HG03378 (cell line): ENCODE measurements at regions not wholly inside any gene's neighbourhood (a gene's known extent, or its start where the extent isn't known, plus 50 kb on each side); places are given as distances from the start of the nearest gene placed in this dataset.

ENCODE experiments used
- ATAC-seq: cut with Tn5 transposase; IDR thresholded peaks from one replicate; pipeline ENCODE4 v1.9.1; 2021; ENCODE audit warnings: mild to moderate bottlenecking, moderate library complexity; ENCODE audit not compliant: unreplicated experiment

DNA sequence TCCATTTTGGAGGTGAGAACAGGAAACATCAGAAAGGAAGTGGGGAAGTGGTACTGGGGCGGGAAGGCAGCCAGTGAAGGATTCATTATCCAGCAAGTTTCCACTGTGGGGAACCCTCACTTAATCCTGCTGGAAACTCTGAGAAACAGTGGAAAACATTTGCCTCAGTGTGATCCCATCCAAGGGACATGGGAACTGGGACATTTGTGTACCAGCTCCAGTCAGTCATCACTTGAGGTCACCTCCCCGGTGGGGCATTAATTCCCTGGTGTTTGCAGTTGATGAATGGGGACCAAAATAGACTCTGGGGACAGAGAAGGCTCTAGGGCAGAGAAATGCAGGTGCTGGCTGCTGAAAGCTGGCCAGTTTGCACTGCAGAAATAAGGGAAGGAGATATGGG lies 599.9 kb downstream of the BUD13 start:
- no peak for ATAC-seq

DNA sequence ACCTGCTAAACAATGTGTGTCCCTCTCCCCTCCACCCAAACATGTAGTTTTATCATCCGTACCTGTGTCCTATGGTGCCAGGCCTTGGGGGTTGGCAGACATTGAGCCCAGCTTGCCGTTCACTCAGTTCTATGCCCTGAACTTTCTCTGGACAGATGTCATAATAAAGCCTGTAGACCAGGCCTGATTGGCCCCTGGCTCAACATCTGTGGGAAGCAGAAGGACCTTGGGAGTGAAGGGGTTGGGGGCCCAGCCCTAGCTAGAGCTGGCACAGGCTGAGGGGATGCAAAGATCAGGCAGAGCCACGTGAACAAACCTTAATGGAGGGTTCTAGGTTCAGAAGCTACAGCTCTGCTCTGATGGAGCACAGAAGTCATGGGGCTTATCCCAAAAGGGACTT lies 600.6 kb downstream of the BUD13 start:
- ATAC-seq: no peak

DNA sequence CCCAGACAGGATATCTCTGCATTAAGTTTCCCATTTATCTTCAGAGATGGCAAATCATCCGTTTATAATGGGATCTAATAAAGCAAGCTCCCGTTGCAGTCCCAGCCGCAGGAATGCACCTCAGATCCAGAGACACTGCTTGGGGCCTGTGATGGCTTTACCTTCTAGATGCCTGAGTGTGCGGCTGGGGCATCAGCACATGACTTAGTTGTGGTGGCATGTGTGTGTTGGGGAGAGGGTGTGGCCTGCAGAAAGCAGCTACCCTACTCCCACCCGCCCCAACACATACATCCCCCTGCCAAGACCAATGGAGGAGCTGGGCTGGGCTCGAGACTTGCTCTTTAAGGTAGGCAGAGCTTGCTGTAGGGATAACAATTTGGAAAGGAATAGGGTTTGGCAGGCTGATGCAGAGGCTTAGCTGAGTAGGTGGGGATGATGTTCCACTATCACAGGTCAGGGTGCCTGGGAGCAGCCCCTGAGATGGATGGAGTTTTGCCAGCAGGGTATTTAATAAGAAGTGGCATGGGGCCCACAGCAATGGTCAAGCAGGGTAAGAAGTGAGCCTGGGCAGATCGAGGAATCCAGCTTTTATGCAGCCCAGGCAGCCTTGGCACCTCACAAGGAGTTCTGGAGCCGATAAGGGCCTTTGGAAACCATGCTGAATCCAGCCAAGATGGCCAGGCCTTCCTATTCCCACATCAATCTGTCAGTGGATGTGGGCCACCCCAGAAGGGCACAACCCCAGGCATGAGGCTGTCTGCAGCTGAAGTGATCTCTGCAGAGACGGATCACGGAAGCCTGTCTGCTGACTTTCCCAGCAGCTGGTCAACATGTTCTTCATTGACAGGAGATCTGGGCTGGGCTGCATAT lies 601.3 kb downstream of the BUD13 start:
- ATAC-seq: no peak

DNA sequence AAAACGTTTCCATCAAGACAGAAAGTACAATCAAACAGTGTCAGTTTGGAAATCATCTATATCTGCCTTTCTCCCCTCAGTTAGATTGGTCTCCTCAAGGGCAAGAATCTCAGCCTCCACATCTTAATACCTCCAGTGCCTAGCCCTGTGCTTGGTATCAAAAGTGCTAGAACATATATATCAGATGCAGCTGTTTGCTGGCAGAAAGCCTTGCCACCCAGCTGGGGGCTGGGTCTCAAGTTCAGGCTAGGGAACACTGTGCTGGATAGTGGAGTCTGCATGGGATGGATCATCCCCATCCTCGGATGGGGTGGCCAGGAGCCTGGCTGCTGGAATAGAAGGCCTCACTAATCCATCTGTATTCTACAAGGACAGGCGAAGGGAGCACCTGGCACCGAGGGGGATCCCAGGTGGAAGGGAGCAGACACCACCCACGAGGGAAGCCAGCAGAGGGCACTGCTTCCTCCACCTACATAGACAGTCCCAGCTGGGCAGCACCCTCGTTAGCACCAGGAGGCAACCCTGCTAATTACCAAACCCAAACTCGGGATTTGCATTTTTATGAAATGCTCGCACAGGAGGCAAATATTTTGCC lies 602.2 kb downstream of the BUD13 start:
- ATAC-seq: no peak

DNA sequence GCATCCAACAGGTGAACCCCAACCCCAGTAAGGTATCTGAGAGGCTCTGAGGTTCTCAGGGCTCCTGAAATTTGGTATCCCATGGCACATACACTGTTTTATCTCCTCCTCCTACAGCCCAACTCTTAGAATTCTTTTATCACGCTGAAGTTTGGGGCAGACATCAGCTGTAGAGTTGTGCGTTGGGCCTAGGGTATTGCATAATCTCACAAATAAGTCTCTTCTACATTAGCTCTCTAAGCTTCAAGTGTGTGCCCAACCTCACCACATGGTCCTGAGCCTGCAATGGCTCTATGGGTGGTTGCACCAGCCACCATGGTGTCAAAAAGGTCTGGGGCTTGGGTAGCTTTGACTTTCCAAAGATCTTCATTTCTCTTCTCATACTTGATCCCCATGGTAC lies 603.0 kb downstream of the BUD13 start:
- ATAC-seq: no peak

DNA sequence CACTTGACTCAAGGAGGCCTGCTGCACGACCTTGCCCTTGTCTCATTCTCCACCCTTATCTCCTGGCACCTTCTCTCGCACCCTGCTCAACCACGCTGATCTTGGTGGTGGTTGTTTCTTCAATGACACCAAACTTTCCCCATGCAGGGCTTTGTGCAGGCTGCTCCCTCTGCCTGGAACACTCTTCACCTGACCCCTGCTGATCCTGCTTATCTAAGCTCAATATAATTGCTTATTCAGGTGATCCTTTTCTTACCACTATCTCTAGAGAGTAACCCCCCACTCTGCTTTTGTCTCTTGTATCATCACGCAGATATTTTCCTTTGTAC lies 604.4 kb downstream of the BUD13 start:
- ATAC-seq: no peak

DNA sequence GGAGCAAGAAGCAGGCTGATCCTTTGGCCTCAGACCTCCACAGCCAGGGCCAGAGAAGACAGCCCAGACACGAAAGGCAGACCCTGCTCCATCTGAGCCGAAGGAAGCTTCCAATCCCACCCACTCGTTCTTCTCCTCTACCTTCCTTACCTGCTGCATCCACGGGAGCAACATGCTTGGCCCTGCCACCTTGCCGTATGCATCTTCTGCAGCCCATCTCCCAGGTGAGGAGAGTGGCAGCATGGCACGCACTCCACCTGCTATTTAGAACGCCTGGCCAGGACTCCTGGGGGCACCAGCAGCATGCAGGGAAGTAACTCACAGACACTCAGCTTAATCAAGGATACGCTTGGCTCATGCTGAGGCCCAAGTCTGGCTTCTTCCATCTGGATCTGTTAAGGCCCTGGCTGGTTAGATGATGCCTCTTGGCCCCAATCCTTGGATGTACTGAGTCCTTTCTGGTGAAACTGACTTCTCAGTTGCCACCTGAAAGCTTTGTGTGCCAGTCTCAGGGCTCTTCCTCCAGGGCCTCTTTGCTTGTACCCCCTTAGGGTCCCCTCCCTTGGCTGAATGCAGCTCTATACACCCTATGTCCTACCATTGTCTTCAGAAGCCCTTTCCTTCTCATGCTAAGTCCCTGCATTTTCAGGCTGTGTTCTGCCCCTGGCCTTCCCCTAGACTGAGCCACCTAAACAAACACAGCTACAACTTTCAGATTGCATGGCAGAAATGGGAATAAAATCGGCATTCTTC lies 604.9 kb downstream of the BUD13 start:
- ATAC-seq: no peak

DNA sequence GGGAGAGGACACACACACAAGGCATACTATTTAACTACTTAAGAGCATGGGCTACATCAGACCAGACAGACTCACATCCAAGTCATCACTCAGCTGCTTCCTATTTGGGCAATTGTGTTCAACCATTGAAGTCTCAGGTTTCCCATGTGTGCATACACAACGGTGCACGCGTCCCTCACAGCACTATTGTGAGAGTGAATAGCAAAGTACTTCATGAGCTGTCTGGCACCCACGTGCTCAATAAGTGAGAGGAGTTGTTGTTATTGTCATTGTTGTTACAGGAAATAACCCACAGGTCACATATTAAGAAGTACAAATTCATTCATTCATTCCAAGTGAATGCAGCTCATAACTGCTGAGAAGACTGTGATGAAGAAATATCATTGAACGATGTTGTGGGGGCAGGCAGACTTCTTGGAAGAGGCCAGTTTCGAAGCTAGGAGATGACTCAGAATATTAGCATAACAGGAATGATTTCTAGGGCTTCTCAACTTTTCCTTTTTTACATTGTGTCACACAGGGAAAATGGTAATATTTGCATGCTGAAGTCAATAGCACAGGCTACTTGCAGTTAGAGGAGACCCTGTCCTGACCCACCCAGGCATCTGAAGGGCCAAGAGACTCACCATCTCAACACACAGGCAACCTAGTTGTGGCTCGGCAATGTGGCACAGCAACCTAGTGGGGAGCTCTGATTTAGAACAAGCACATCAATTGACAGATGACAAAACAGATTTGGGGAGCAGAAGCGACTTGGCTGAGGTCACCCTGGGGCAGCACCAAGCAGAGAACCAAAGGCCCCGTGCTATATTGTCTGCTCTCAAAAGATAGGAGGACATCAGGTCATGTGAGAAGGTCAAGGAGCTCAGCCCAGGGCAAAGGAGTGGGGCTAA lies 606.0 kb downstream of the BUD13 start:
- no peak for ATAC-seq

DNA sequence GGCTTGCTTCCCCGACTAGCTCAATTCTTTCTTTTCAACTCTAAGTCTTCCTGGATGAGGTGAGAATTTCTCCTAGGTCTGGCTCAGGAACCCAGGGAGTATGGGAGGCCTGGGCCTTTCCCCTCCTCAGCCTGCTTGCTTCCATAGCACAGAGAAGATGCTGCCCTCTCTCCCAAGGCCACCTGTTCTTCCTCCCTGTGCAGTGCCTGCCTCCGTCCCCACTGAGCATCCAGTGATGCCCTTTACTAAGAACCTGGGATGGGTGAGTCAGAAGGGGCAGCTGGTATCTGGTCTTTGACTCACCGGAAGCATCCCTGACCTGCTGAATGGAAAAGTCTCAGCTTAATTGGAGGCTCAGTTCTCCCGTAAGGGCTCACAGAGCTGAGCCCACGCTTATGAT lies 607.9 kb downstream of the BUD13 start:
- no peak for ATAC-seq

DNA sequence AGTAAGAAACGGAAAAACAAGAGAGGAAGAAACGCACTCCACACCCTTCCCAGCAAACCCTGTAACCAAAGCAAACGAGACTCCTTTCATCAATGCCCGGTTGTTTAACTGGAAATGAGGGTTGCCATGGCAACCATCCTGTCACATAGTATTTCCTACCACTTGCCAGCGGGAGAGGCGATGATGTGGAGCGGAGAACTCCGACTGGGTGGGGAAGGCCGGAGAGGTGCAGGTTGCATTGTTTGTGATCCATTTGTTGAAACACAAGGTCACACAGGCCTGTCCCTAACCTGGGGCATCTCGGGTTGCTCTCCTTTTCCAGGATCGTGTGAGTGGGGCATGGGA lies 609.9 kb downstream of the BUD13 start:
- no peak for ATAC-seq

DNA sequence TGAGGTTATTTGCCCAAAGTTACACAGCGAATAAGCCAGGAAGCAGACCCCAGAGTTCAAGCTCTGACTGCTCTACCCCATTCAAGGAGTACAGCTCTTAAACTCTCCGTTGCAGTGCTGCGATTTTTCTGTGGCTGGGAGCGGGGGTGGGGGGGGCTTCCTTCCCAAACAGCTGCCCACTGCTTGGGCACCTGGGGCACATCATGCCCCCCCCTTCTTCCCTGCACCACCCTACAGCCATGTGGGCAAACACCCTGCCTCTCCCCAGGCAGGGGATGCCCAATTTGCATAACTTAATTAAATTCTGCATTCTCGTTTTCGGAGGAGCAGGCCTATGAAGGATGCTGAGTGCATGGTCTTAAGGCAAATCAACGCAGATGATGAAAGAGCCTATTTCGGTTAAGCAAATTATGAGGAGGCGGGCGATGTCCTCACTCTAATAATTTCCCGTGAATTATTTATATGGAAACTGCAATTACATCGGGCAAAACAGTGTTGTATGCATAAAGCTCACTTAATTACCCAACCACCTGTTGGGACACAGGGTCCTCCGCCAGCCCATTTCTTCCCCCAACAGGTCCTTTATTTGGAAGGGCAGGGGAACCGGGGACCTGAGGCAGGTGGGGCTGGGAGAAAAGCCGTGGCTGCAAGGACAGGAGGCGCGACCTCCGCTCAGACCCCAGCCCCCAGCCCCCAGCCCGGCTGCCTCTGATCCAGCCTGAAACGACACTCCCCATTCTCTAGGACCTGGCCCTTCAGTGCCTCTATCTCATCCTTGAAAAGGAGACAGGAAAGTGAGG lies 610.5 kb downstream of the BUD13 start:
- ATAC-seq: no peak

DNA sequence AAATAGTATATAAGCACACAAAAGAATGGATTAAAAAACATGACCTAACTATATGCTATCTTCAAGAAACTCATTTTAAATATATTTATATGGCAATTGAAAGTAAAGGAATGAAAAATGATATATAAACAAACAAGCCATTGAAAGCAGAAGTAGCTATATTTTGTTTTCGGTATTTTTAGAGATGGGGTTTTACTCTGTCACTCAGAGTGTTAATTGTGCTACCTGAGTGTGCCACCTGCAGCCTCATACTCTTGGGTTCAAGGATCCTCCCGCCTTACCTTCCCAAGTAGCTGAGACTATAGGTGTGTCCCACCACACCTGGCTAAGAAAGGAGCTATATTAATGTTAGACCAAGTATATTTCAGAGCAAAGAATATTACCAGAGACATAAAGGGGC lies 624.1 kb downstream of the BUD13 start:
- no peak for ATAC-seq

DNA sequence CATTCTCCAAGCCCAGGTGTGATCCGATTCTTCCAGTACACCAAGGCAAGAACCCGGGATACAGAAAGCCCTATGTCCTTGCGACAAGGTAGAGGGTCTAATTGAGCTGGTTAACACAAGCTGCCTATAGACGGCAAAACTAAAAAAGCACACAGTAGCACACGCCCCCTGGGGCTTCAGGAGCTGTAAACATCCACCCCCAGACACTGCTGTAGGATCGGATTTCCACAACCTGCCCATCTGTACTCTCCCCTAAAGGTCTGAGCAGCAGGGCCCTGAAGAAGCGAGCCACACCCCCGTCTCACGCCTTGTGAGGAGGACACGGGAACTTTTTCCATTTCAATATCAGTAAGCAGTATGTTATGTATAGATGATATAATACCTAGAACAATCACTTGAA lies 624.7 kb downstream of the BUD13 start:
- no peak for ATAC-seq

DNA sequence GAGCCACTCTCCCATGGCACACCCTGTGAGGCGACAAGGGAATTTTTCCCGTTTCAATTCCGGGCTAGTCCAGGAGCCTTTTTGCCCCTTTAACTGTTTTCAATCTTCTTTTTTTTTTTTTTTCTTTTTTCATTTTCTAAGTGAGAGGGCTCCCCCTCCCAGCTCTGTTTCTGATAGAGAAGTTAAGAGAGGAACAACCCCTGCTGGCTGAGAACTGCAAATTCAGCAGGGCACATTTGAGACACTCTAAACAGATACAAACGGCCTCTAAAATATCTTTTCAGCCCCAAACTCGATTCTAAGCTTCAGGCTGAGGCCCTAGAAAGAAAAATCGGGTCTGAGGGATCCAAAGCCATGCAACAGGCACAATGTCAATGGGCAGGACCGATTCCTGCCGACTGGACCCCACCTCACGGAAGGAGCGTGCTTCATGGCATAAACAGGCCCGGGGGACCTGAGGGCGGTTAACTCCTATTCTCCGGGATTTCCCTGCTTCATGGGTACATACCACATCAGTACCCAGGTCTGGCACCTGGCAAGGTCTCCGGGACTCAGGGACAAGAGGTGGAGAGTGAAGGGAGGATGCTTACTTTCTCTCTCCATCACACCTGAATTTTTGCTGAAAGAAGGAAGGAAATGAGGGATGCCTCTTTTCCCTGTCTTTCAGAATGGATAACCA lies 627.5 kb downstream of the BUD13 start:
- ATAC-seq: no peak

DNA sequence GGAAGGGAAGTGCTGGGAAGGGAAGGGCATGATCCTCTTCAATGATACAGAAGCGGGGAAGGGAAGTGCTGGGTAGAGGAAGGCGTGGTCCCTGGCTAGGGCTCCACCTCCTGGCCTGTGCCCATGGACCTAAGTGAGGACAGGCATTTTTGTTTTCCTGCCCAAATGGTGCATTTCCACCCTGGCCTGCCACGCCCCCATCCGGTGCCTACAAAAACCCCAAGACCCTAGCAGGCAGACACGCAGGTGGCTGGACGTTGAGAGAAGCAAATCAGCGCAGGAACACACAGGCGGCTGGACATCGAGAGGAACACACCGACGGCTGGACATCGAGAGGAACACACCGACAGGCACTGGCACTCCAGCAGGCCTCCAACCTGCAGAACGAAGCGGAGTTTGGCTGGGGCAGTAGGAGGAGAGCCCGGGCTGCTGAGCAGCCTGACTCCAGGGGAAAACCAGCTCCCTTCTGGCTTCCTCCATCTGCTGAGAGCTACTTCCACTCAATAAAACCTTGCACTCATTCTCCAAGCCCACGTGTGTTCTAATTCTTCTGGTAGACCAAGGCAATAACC lies 628.3 kb downstream of the BUD13 start:
- ATAC-seq: no peak

DNA sequence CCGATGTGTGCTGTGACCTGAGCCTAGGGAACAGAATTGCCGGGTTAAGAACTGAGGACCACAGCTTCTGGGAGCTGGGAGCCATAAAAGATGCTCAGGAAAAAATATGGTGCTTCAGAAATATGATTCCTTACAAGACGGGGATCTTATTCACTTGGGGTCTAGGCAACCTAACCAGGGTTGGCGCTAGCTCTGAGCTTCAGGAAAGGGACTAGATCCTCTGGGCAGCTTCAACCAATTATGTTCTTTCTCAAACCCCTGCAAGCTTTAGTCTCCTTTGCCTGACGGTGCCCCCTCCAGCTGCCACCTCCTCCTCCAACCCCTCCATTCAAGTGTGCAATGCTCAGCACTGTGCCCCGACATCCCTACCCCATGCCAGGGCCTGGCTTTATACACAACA lies 634.1 kb upstream of the CADM1 start:
- no peak for ATAC-seq

DNA sequence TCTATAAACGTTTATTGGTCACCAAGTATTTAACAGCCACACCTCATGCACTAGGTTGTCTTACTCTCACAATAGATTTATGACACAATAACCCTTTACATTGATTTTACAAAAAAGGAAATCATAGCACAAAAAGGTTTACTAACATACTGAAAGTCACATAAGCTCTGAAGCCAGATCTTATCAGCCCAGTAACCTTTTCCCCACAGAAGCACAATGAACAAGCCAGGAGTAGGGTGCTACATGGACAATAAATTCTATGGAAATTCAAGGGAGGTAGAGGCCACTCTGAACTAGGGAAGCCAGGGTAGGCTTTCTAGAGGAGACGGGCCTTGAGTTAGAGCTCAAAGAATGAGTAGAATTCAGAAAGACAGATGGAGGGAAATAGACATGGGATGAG lies 633.5 kb upstream of the CADM1 start:
- no peak for ATAC-seq

DNA sequence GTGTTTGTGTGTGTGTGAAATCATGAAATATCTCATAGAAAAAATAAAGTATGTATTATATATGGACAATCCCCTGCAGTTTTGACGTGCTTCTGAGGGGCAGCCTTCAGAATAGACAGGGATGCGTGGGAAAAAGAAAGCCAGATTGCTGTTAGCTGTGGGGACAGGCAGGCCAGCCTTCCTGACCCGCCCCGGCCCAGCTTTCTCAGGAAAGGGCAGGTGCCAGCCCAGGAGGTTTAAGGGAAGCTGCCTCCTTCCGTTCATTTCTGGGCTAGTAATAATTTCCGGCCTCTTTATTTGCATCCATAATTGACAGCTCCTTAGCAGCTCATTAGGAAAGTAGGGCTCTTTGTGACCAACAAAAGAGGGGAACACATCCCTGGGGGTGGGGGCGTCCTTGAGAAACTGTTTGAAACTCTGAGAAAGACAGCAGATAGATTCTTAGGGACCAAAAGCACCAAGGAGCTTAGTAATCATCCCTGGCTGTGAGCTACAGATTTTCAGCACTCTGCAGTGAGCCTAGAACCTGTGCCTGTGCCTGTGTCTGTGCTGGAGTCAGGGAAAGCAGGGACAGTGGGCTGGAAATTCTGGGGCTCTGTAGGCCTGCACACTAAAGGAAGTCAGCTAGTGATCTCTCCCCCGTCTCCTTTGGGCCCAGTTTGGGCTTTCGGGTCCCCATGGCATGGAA lies 632.9 kb upstream of the CADM1 start:
- ATAC-seq: no peak

DNA sequence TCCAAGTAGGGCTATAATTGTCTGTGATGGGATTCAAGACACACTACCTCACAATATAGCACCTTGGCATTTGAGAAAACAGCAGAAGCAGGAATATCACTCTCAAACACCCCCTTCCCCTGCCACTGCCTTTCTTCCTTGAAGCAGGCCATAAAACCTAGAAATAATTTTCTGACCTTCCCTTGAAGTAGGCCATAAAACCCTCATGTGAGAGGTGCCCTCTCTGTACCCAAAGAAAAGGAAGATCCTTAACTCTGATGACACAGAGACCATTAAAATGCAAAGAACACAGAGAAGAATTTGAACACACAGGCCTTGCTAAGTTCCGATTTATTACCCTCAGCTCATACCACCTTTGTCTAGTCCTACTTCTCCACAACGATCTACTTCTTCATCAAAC lies 631.7 kb upstream of the CADM1 start:
- ATAC-seq: no peak
